DMS53 treated with DMSO at 0.1 percent for 48 hours (cell line): ENCODE measurements at regions not wholly inside any gene's neighbourhood (a gene's known extent, or its start where the extent isn't known, plus 50 kb on each side); places are given as distances from the start of the nearest gene placed in this dataset.
"Not testable (repeated sequence)": the region's sequence is repeated elsewhere in the genome, so short reads cannot be mapped to it uniquely, and the experiment has no call there.

Source experiments
- DNase-seq: peaks from one replicate; lab custom pipeline; 2025; ENCODE audit not compliant: unreplicated experiment; lab: John Stamatoyannopoulos, UW

DNA sequence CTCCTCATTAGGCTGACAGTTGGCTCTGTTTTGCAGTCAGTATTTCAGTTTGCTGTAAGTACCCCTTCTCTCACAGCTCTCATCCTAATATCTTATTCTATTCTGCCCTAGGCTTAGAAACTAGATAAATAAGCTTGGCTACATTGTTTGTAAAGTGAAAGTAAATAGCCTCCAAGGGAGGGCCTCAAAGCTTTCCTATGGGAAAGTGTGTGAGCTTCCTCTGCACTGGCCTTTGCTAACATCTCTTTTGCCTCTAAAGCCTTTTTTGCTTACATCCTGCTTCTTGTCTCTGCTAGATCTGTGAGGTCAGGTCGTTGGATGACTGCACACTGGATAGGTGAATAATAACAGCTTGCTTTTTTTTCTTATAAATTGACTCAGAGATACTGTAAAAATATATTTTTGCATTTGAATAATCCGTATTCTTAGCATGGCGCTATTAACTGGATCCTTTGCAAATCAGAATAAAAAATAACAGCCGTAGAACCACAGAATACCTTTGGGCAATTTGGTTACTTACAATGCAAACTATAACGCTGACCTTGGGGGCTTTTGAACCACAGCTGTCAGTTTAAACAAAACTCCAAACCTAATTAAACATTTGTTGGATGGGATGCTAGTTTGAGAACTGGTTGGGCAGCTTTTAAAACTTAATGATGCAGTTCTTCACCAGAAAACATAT is 55.1 kb downstream of the TTC6 start:
- DNase-seq: peak; percentile 13

DNA sequence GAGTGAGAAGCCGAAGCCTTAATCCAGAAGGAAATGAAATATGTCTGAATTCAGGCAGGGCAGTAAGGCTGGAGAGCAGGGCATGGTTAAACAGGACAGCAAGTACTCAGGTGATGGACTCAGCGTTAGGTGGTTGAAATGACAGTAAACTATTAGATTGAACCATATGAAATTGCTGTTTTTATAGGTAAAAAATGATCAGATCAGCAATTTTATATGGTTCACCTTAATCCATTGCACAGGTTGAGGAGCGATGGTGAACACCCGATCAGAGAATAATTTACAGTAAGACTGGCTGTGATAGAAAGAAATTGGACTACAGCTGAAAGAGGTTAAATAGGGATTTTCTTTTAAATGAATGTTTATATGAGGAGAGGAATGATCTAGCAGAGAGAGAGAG is 56.6 kb downstream of the TTC6 start:
- no peak for DNase-seq

DNA sequence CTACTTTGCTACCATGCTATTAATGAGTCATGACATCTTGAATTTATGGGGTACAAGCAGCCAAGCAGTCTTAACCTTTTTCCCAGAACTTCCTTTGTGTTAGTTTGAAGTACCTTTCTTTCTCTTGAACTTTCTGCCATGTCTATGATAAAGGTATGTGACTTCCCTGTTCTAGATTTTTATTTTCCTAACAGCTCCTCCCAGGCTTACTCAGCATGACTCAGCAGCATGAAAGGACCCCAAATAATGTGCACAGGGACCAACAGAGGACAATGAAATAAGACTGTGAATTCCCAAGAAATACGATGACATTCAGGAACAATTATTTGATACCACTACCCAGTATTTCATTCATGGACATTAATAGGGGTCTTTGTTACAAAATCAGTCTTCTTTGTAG is 60.0 kb downstream of the TTC6 start:
- DNase-seq: no peak

DNA sequence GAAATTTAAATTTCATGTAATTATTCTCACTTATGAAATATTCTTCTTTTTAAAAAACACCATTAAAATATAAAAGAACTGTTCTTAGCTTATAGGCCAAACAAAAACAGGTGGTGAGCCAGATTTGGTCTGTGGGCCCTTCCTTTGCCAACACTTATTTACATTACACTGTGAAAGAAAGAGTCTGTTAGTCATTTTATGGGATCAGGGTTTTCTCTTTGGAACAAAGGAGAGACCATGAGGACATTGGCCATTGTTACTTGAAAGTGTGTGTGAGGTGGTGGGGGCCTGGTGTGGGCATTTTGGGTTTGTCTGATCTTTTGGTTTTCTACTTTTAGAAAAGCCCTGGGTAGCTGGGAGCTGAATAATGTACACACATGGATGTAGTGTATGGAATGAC is 62.7 kb downstream of the TTC6 start:
- DNase-seq: no peak

DNA sequence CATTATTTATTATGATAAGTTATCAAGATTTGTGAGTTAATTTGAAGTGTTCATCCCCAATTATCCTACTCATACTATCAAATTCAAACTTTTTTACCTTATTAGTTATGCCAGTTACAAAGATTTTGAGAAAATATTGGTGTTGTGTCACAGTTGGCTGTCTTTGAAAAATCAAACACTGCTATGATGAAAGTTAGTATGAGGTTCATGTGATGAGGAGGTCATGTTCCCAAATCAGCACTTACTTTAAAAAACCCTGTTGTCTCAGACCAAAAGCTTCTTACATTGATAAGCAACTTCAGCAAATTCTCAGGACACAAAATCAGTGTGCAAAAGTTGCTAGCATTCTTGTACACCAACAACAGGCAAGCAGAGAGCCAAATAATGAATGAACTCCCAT is 68.1 kb downstream of the TTC6 start:
- no peak for DNase-seq

DNA sequence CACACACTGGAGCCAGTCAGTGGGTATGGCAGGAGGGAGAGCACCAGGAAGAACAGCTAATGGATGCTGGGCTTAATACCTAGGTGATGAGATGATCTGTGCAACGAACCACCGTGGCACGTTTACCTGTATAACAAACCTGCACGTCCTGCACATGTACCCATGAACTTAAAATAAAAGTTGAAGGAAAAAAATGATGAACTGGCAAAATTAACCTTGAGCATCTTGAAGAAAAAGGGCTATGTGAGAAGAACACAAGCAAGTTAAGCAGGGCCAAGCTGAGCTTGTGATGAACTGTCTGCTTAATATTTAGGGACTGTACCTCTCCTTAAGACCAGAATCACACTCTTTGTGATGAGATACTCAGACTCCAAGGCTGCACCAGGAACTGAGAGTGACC is 70.0 kb downstream of the TTC6 start:
- no peak for DNase-seq

DNA sequence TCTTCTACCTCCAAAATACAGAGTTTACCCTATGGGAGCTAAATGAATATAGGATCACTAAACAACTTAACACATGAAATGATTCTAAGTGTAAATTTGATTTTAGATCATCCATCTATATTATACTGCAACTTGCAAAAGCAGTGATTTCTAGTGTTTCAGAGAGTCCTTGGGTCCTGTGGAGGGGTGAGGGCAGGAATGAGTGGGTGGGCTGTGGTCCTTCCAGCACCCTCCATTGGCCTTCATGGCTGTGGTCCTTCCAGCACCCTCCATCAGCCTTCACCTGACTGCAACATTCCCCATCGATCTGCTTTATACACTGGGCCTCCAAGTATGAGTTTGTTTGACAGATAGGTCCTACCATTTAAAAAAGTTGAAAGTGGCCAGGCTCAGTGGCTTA is 70.5 kb downstream of the TTC6 start:
- no peak for DNase-seq

DNA sequence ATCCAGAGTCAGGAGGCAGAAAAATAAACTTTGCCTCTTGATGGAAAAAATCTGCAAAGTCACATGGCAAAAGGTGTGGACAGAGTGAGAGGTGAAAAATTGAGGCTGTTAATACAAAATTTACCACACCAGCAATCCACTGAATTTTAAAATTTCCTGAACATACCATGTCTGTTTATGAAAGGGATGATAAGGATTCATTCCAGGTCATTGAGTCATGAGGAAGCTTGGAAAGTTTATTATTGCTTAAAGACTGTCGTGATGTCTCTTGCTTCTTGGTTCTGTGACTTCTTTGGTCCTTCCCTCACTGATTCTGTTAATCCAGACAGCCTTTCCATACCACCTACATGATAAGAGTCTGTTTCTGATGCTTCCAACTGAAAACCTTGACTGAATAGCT is 73.2 kb downstream of the TTC6 start:
- no peak for DNase-seq

DNA sequence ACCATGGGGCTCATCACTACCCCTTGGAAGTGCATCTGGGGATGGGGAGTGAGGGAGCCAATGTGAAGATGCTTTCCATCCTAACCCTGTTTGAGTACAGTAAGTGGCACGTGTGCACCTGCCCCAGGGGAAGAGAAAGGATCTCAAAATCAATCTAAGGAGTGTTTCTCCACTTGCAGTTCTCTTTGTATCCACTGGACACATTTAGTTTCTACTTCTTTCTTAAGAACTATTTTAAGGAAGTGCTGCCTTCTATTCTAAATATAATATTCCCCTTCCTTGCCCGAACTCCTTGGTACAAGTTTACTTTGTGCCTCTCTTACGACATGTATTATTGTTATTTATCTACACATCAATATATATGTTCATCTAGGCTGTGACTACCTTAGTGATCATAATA is 73.8 kb downstream of the TTC6 start:
- DNase-seq: no peak

DNA sequence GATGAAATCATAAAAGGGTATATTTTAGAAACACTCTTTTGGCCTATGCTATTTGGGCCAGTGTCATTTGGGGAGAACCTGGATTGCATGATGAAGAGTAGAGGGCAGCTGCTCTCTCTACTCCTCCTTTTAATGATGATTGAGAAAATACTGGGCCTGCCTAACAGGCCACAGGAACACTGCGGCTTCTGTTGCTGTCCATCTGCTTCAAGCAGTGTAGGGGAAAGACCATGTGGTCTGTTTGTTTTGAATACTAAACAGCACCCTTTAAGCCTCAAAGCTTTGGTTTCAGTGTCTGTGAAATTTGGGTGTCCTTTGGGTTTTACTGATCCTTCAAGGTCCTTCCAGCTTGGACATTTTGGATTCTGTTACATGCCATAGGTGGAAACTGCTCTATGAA is 78.0 kb downstream of the TTC6 start:
- no peak for DNase-seq

DNA sequence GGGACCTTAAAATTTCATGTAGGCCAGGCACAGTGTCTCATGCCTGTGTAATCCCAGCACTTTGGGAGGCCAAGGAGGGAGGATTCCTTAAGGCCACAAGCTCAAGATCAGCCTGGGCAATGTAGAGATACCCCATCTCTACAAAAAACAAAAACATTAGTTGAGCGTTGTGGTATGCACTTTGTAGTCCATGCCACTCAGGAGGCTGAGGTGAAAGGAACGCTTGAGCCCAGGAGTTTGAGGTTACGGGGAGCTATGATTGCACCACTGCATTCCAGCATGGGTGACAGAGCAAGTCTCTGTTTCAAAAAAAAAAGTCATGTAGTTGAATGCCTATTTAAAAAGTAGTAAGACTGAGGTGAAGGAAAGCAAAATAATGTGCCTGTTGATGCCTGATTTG is 83.5 kb downstream of the TTC6 start:
- DNase-seq: no peak

DNA sequence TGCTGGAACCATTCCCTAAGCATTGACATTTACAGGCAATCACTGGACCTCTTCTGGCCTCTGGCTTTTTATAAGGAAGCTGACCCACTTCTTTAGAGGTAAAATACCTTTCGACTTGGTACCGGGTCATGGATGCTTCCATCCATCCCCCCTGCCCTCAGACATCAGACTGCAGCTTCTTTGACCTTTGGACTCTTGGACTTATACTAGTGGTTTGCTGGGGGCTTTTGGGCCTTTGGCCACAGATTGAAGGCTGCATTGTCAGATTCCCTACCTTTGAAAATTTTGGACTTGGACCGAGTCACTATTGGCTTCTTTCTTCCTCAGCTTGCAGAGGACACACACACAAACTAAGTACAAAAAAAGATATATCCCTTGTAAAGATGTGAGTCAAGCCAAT is 86.1 kb downstream of the TTC6 start:
- DNase-seq: no peak

DNA sequence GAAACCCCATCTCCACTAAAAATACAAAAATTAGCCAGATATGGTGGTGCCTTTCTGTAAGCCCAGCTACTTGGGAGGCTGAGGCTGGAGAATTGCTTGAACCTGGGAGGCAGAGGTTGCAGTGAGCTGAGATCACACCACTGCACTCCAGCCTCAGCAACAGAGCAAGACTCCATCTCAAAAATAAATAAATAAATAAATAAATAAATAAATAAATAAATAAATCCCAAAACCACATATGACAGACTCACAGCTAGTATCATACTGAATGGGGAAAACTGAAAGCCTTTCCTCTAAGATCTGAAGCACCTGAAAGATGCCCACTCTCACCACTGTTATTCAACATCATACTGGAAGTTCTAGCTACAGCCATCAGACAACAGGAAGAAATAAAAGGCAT is 97.3 kb downstream of the TTC6 start:
- DNase-seq: not testable (repeated sequence)

DNA sequence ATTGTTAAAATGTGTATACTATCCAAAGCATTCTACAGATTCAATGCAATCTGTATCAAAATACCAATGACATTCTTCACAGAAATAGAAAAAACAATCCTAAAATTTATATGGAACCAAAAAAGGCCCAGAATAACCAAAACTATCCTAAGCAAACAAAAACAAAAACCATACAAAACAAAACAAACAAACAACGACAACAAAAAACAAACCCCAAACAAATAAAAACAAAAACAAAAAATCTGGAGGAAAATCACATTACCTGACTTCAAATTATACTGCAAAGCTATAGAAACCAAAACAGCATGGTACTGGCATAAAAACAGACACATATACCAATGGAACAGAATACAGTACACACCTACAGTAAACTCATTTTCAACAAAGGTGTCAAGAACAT is 98.0 kb downstream of the TTC6 start:
- not testable (repeated sequence) for DNase-seq

DNA sequence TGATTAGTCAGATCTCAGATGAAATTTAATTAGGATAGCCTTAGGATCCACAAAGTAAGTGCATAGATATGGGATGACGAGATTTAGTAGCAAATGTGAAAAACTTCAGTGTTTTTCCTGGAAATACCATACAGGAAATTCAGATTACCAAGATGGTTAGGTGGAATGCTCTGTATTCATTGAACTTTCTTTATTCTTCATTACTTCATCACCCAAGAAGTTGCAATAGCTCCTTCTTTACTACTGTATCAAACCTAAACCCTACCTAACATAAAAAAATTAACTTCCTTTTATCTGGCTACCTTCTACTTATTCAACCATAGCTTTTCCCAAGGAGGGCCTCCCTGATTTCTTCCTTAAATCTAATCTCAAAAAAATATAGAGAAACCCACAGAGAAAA is 100.4 kb downstream of the TTC6 start:
- no peak for DNase-seq

DNA sequence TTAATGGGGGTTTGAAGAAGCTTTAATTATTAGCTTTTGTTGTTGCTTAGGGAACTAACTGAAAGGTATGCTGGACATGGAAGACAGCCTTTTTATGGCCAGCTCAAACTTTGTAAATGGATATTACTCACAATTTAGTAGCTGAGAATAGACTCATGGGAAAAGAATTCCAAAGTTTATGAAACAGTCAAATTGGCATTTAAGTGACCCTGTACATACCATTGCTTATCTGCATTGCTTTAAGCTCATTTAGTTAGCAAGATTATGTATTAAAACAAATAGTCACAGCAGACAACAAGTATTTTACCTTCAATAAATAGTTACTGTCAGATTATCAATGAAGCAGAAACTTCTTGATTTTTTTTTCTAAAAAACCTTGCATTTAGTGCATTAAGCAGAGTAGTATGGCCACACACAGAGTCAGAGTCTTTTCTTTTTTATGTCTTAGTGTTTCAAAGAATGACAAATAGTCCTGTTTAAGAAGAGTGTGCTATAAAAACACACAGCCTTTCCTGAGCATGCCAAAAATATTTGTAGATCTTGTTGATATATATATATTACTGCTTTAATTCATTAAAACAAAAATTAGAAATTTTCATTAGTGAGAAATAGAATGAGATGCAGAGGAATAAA is 102.2 kb downstream of the TTC6 start:
- DNase-seq: no peak

DNA sequence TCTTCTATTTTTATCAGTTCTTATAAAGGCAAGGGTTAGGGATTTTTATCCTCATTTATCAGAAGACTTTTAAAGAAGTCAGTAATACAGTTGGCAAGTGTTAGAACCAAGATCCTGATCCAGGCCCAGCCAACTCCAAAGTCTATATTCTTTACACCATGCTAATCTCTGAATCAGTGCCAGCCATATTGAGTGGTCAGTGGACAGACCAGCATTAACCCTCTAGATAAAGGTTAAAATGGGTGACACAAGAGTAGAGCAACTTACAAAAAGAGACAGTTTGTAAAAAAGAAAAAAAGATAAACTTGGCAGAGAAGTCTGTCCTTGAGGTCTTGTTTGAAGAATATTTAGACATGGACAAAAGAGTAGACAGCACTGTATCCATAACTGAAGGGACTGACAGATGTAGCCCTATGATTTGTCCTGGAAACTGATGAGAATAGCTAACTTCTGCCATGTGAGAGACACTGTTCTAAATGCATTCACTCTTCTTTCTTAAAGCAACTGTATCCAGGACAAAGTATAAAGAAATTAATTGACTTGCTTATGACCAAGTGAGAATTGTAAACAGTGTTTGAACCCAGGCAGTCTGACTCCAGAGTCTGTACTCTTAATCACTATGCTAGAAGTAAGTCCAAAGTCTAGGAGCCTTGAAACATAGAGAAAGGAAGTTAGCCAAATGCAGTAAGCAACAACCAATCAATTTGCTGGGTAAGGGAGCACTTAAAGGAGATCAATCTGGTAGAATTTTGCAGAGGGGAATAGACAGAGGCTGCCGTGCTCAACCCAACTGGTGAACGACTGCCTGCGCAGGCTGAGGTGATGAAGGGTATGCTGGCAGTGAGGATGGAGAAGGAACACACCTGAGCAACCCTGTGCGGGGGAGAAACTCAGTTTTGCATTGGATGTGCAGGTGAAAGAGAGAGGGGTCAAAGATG is 103.7 kb downstream of the TTC6 start:
- no peak for DNase-seq

DNA sequence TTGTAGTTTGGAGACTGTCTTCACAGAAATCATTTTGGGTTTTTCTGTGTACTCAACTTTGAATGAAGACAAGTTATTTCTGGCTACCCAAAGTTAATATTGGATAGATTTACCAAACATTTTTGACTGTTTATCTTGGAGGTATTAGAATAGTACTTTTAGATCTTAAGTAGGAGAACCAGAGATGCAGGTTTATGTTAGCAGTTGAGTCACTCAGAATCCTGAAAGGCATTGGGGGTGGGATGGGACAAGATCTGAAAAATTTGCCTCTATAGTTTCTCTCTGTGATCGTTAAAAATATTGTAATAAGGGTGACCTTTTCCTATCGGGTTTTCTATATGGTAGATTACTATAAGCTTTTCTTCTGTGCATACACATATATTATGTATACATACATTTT is 112.3 kb downstream of the TTC6 start:
- DNase-seq: no peak

DNA sequence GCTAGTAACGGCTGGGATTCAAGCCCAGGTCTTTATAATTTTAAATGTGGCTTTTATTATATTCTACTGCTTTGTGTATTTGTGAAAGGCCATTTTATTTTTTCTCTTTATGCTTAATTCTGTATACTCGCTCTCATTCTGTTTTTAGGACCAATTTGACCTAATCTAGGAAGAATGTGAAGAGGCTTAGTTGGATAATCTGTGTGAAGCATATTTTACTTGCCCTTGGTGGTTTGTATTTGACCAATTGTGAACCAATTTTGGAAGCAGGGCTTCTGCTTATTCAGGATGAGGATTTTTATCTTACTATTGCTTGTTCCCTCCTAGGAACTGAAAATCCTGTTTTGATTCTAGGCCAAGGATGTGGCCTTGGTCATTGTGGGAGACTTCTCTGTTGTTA is 113.1 kb downstream of the TTC6 start:
- DNase-seq: no peak

DNA sequence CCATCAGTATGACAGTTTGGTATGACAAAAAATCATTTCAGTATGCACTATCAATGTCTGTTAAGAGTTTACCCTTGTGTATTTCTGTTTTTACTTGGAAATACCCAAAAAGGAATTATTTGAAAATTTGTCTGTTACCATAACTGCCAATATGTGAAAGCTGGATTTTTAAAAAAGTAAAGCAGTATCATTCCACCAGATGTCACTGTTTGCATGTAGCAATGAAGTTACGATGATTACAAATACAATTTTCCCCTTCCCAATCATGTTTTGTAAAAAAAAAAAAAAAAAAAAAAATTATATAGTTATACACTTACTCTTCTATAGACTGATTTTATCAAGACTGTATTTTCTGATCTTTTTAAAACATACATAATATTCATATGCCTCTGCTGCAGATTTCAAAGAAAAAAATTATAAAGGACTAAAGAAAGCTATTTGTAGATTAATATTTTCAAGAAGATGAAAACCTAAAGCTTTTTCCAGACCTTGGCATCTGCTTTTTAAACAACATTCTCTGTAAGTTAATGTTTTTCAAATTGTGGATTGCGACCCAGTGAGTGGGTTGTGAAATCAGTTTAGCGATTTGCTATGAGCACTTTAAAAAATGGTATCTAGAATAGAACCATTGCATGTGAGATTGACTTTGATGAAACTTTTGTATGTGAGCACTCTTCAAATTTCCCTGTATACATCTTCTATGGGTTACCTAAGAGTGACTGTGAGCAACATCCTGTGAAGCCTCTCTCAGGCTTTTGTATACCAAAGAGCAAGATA is 114.2 kb downstream of the TTC6 start:
- peak; percentile 13 for DNase-seq

DNA sequence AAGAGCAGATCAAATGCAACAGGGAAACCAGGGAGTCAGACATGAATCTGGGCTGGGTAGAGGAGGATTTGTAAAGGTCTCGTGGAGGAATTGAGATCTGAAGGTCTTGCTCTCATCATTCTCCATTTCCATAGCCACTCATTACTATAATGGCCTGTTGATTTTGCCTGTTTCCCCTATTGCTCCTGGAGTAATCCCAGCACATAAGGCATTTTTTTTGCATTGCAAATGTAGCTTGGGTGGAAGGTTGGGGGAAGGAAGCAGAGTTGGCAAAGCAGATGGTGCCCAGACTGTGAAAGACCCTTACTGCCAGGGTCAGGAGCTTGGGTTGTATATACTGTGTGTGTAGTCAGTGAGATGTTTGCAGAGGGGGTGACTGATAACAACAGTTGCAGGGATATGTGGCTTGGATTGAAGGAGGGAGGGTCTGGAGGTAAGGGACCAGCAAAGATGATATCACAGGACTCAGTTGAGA is 116.0 kb downstream of the TTC6 start:
- DNase-seq: no peak
